ENCODE measurements at regions not wholly inside any gene's neighbourhood (a gene's known extent, or its start where the extent isn't known, plus 50 kb on each side); places are given as distances from the start of the nearest gene placed in this dataset.

DNA sequence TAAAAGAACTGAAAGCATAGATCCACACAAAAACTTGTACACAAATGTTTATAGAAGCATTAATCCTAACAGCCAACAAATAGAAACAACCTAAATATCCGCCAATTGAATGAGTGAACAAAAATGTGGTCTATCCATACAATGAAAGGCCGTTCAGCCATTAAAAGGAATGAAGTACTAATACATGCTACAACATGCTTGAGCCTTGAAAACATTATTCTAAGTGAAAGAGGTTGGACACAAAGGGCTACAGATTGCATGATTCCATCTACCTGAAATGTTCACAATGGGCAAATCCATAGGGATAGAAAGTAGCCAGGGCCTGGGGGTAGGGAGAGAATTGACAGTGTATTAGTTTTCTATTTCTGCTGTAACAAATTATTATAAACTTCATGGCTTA lies 169.2 kb downstream of the SPCS3 start:
- TF ChIP-seq EZH2phosphoT487 (IDR thresholded peaks at IDR 0.05; ENCODE audit: low read length) (no peak), EZH2 (optimal IDR thresholded peaks at IDR 0.05; ENCODE audit: low read depth, low read length) (no peak)
- TF ChIP-seq, protein P1, sequence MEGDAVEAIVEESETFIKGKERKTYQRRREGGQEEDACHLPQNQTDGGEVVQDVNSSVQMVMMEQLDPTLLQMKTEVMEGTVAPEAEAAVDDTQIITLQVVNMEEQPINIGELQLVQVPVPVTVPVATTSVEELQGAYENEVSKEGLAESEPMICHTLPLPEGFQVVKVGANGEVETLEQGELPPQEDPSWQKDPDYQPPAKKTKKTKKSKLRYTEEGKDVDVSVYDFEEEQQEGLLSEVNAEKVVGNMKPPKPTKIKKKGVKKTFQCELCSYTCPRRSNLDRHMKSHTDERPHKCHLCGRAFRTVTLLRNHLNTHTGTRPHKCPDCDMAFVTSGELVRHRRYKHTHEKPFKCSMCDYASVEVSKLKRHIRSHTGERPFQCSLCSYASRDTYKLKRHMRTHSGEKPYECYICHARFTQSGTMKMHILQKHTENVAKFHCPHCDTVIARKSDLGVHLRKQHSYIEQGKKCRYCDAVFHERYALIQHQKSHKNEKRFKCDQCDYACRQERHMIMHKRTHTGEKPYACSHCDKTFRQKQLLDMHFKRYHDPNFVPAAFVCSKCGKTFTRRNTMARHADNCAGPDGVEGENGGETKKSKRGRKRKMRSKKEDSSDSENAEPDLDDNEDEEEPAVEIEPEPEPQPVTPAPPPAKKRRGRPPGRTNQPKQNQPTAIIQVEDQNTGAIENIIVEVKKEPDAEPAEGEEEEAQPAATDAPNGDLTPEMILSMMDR (IDR thresholded peaks at IDR 0.05; ENCODE audit: low read length): no peak
